GM18873 (cell line): ENCODE measurements at regions not wholly inside any gene's neighbourhood (a gene's known extent, or its start where the extent isn't known, plus 50 kb on each side); places are given as distances from the start of the nearest gene placed in this dataset.

Experiments
- ATAC-seq: cut with Tn5 transposase; IDR thresholded peaks from one replicate; pipeline ENCODE4 v1.9.1; 2021; ENCODE audit warnings: mild to moderate bottlenecking, moderate library complexity, moderate number of reproducible peaks; ENCODE audit not compliant: unreplicated experiment, low FRiP score

DNA sequence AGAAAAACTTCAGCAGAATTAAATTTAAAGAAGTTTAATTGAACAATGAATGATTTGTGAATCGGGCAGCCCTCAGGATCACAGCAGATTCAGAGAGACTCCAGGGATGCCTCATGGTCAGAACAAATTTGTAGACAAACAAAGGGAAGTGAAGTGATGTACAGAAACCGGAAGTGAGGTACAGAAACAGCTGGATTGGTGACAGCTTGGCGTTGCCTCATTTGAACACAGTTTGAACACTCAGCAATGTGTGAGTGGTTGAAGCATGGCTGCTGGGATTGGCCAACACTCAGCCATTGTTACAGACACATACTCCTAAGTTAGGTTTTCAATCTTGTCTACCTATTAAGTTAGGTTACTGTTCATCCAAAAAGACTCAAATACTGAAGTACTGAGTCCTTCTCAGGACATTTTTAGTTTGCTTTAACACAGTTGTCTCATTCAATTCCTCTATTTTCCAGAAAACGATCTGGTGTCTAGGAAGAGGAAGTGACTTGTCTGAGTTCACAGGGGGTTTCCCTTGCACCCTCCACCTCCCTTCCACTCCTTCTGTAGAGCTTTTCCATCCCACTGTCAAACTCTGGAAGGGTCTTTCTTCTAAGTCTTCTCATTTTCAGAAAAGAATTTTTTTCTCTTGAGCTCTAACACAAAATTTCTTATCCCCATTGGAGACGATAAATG, 137.9 kb downstream of the SLC4A3 start:
- no peak for ATAC-seq

DNA sequence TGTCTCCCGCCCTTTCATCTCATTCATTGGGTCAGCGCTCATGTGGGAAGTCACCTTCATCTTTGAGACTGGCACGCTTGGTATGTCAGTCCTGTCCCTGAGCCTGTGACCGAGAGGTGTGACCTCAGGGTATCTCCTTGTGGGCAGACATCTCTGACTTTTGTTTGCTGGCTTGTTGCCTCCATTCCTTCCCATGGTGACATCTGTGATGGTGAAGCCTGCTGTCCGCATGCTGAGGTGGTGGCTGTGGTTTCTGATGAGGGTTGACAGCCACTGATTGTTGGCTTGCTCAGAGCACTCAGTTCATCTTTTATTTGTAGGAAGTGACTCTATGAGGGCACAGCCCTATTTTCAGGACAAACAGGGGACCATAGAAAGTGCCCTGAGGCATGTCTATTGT, 139.2 kb downstream of the SLC4A3 start:
- no peak for ATAC-seq

DNA sequence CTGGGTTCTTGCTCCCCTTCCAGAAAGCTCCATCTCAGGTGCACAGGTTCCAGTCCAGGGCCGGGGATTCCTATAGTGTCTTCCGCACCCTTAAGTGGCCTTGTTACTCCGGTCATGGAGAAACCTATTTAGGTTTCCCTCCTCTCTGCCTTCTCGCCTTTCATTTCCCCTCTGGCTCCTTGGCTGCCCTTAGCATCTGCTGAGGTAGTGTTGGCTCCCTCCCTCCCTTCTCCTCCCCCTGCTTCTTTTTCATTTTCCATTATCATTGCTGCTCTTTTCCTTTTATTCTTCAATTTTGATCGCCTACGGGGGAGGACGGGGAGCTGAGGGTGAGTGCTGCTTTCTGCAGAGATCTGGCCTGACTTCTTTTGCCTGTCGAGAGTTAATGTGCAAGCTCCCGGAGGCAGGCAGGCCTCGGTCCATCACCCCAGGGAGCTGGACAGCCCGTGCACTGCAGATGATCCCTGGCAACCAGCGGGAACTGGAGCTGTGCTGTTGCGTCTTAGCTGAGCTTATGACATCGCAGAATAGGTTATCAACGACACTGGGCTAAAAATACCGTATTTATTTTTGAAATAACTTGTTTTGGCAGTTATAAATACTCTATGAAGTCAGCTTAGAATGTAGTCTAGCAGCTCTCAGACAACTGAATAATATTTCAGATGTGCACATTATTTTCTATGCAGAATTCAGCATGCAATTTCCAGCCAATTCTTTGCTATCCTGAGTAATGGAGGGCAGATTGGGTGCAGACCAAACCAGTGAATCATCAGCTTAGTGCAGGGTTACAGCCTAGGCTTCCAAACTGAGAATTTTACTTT, 141.9 kb downstream of the SLC4A3 start:
- ATAC-seq, result no peak

DNA sequence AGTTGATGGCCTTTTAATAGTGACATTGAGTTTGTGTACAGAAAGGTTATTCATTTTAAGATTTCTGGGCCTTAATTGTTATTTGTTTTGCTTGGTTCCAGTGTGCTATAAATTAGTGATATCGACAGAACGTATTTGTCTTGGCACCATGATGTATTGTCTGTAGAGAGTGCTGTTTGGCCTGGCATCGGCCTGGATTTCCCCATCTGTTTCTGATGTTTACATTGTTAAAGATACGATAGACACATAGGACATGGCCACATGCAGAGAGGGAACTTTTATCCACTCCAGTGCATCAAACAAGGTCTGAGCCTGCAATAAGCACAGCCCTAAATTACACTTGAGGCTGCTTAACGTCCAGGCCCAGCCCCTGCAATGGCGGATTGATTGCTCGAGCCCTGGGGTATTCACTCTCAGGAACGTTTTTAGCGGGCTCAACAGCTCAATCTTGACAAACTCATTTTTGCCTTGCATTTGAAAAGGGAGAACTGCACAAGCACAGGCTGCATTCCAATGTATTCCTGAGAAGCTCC, 144.7 kb downstream of the SLC4A3 start:
- ATAC-seq, result no peak

DNA sequence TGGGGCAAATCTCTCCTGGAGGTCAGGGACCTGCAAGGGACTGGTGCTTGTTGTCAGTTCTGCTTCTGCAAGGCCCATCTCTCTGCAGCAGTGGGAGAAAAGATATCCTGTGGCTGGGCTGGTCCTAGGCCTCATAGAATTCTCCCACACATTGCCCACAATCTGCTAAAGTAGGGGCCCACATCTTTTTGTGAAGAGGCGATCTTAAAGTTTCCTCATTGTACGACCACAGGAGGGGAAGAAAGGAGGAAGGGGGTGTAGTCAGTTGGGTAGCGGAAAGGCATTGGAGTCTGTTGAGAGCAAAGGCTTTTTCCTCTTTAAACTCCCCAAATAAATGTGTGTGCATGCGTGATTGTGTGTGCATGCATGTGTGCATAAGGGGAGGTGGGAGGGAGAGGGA, 145.3 kb downstream of the SLC4A3 start:
- ATAC-seq, result no peak

DNA sequence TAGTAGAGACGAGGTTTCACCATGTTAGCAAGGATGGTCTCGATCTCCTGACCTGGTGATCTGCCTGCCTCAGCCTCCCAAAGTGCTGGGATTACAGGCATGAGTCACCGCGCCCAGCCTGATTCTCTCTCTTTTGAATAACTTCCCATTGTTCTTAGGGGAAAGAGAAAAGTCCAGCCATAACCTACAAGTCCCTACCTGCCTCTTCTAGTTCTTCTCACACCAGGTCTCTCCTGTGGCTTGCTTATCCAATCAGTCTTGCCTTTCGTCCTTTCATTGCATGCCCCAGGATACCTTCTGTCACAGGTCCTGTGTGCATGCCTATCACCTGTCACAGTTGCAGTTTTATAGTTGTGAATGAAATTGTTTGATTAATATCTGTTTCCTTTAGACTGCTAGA, 148.1 kb downstream of the SLC4A3 start:
- no peak for ATAC-seq

DNA sequence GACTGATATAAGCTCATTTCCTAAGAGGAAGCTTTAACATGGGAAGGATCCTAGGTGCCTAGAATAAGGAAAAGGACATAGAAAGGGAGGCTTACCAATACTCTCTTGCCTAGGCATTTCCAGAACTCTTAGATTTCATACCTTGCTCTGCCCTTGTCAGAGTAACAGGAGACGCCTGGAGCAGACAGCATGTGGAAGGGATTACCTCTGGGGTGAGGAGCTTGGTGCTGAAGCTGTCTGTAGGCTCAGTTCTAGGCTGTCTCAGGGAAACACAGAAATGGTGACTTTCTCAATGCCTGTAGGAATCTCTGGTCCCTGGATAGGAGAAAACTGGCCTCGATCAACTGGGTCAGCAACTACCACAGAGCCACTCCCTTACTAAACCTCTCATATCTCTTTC, 150.0 kb downstream of the SLC4A3 start:
- ATAC-seq, result no peak

DNA sequence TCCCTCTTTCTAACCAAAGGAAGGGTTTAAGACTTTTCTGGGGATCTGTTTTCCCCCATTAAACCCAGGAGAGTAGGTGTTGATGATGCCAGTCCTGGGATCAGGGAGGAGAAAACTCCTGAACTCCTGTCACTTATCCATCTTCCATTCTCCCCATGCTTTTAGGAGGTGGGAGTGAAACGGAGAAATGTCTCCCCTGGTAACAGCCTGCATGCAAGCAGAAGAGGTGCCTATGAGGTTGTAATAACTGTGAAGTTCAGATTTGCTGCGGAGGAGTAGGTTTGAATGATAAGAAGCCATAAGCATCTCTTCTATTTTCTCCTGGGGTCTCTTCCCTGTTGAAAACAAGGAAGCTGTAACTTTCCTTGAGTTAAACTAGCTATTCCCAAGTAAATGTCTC, 150.8 kb downstream of the SLC4A3 start:
- ATAC-seq, result no peak

DNA sequence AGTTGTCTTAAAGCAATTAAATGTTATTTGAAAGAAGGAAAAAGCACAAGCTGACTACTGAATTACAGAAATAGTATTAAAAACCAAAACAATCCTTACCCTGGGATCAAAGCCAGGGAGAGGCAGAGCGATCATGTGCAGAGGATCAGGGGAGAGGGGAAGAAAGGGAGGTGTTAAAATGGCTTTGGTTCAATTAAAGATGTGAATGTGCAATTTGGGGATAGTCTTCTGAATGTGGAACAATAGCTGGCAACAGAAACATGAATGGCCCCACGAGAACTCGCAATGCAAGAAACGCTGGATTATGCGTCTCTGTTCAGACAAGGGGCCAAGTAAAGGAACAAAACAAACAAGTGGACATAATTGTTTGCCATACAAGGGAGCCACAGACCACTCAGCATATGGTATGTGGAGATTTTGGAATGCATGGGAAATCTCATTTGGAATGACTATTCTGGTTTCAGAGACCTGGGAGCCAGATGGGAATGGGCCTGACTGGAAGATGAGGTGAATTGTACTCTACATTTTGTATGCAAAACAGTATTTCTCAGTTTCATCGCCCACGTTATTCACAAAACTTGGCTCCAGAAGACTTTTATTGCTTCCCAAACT, 155.4 kb downstream of the SLC4A3 start:
- ATAC-seq, result no peak

DNA sequence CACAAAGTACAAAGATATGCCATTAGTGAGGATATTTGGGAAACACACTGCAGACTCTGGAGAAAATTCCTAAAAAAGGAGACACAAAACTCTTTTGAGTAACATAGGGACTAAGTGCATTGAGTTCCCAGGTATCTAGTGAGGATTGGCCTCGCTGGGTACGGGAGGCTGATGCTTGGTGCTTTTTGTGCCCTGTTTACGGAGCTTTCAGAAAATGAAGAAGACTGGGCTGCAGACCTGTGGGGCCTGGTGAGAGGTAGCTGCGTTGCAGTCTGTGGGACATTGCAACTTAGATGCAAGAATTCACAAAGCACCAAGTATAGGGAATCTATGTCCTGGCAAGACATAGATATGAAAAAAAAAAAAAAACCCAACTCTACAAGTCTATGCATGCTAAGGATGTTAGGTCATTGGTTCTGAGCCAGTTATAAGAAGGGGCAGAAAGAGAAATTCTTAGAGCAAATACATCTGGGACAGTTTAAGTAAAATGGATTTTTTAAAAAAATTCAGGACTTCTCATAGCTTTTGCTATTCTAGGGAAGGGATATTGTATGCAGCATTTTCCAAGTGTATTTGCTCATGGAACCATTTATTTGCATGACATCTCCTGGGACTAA, 156.0 kb downstream of the SLC4A3 start:
- ATAC-seq, result no peak

DNA sequence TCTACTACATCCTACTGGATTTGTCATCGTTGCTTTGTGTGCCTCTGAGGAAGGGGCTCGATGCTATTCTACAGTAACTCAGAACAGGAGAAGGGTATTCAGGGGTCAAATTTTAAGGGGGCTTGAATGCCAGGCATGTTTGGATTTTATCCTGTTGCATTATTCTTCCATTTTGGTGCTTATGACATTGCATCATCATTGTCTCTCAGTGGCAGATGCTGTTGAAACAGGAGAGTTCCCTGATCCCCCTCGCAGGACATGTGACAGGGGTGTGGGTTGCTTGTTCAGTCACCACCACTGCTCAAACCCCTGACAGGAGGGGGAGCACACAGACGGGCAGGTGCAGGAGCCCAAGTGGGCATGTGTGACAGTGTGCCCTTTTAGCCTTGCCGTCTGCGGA, 156.7 kb downstream of the SLC4A3 start:
- ATAC-seq, result no peak

DNA sequence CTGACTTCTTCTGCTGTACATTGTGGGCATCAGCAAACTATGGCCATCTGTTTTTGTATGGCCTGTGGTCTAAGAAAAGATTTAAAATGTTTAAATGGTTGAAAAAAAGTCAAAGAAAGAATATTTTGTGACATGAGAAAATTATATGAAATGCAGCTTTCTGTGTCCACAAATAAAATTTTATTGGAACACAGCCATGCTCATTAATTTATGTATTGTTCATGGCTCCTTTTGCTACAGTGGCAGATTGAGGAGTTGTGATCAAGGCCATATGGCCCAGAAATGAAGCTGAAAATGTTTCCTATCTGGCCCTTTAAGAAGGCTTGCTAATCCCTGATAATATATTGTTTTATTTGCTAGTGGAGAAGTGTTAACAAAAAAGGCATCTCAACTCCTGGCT, 162.0 kb downstream of the SLC4A3 start:
- ATAC-seq, result no peak

DNA sequence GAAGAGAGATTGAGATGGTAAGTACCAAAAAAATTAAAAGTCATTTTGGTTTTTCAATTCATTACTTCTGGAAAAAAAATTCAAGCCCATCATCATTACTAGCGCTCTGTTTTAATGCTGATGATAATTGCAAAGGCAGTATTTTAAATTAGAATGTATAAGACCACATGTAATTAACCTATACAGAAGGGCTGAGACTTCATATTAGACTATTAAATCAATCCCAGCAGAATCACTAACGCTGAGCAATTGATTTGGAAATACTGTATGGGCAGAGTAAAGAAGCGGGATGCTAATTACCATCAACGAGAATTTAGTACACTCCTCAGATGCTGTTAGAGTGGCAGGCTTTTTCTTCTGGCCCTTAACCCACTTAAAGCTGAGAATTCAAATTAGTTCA, 165.0 kb downstream of the SLC4A3 start:
- ATAC-seq, result no peak

DNA sequence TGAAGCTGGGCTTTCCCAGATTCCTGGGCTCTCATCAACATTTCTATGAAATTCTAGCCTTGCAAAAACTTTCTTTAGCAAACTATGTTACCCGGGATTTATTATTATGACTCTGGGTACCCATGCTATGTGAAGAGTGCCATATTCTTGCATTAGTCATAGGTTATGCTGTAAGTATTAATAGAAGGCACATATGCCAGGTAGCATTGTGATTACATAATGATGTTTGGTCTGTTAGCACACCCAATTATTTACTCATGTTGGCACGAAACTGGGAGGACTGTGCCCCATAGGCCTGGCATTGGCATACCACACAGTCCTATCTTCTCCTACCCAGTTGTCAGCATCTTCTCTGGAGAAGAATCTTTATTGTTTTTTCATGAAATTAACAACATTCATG, 171.0 kb downstream of the SLC4A3 start:
- ATAC-seq, result no peak

DNA sequence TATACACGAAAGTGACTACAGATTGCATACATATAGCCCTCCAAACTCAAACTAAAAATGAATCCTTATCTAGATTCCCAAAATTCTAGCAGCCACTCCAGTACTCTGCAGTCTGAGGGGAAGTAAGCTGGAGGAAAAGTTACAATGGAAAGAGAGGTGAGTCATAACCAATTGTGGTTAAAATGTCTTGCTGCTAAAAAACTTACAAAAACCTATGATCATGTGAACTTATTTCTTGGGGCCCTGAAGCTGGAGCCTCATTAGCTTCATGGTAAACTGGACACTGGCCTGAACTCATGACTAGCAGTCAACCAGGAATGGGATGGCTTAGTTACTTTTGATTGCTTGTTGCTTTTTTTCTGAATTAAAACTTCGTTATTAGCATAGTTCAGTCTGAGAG, 175.9 kb downstream of the SLC4A3 start:
- ATAC-seq, result no peak

DNA sequence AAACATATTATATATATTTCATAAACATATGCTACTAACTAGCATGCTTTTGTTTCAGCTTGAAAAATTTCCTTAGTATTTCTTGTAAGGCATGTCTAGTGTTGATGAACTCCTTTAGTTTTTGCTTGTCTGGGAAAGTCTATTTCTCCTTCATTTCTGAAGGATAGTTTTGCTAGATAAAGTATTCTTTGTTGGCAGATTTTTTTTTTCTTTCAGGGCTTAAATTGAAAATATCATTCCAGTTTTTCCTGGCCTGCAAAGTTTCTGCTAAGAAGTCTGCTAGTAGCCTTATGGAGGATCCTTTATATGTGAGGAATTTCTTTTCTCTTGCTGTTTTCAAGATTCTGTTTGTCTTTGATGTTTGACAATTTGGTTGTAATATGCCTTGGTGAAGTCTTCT, 183.5 kb downstream of the SLC4A3 start:
- ATAC-seq, result no peak

DNA sequence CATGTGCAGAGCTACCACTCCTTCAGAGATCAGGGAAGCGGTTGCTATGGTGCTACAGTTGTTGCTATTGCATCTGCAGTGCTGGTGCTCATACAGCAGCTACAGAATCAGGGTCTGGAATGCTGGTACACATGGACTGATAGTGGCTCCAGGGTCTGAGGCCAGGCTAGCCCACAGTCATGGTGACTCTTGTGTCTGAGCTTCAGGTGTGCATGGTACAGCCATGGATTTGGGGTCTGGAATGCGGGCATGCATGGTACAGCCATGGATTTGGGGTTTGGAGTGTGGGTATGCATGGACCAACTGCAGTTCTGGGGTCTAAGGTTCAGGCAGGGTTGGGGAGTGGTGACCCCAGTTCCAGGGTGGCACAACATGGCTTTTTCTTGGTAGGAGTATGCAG, 185.2 kb downstream of the SLC4A3 start:
- no peak for ATAC-seq

DNA sequence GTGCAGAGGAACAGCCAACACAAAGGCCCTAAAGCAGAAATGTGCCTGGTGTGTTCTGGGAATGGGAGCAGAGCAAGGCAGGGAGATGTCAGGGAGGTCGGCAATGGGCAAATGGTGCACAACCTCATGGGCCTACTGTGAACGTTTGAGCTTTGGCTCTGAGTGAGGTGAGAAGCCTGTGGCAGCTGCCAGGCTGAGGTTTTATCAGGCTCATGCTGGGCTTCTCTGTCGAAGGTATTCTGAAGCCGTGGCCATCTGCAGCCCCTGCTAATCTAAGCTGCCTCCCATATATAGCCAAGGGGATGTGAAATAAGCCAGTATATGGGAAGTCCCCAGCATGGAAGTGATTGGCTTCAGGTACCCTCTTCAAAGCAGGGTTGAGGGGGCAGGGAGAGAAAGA, 193.3 kb downstream of the SLC4A3 start:
- no peak for ATAC-seq

DNA sequence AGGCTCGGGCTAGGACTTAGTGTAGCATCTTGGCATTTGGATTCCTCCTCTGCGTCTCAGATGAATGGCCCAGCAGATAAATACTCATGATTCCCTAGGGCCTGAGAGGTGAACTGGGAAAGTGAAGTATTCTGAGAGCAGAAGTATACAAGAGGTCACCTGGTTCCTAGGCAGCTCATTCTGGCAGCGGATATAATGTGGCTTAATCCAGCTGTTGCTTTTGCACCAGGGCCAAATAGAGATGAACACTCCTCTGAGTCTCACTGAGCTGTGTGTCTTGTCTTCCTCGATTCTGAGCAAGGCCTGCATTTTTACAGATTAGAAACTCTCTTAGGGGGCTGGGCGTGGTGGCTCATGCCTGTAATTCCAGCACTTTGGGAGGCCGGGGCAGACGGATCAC, 196.1 kb downstream of the SLC4A3 start:
- no peak for ATAC-seq

DNA sequence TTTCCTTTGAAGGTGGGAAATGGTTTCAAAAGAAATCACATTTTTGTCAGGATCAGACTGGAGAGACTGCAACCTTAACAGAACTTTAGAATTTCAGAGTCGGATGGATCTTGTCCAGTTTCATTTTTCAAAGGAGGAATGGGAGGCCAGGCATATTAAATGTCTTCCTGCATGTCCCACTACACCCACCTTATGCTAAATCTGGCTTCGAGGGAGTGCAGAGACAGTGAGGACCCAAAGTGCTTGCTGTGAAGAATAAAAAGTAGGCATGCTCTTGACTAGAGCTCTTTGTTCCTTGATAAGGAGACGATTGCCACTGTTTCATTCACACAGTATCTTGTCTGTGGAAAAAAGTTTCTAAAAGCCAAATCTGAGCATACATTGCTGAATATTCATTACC, 197.6 kb downstream of the SLC4A3 start:
- no peak for ATAC-seq

DNA sequence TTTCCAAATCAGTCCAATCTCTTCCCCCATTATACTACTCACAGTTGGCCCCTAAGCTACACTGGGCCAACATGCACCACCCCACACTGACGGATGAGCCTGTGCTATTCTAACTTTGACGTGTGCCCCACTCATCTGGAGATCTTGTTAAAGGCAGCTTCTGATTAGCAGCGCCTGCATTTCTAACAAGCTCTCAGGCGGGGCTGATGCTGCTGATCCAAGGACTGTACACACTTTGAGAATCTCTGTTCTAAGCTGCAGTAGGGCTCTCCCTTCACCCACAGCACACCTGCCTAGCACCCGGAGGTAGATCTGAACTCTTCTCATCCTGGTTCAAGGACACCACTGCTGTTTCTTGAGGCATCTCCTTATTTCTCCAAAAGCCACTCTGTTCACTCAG, 200.7 kb downstream of the SLC4A3 start:
- no peak for ATAC-seq
